ENCODE measurements at regions not wholly inside any gene's neighbourhood (a gene's known extent, or its start where the extent isn't known, plus 50 kb on each side); places are given as distances from the start of the nearest gene placed in this dataset.
"Not testable (repeated sequence)": the region's sequence is repeated elsewhere in the genome, so short reads cannot be mapped to it uniquely, and the experiment has no call there.

DNA sequence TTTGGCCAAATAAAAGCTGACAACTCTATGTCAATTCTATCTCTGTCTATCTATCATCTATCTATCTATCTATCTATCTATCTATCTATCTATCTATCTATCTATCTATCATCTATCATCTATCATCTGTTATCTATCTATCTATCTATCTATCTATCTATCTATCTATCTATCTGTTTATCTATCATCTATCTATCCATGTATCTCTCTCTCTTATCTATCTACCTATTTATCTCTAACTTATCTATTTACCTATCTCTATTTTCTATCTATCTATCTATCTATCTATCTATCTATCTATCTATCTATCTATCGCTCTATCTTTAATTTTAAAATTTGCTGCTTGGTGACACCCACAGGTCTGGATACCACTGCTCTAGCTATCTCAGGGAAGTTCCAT is 271.1 kb downstream of the VRK1 start:
- no CpG with 5 or more reads among the region's 1 CpG for WGBS (ENCODE audit: extremely low coverage, insufficient coverage, insufficient read length)
- not testable (repeated sequence) for H3K36me3 ChIP-seq (ENCODE audit: control insufficient read depth in 1 of 2, insufficient read depth in 2 of 2, low read length in 2 of 2); H2AFZ ChIP-seq (ENCODE audit: insufficient read depth, low read length, poor library complexity); H4K12ac ChIP-seq (ENCODE audit: low read depth, low read length); H3K23ac ChIP-seq (ENCODE audit: low read length); H2BK12ac ChIP-seq (ENCODE audit: low read length); H3K14ac ChIP-seq (ENCODE audit: low read length); H3K79me2 ChIP-seq (ENCODE audit: control insufficient read depth, insufficient read depth, low read length, poor library complexity); H2AK5ac ChIP-seq (ENCODE audit: low read length); H2BK5ac ChIP-seq (ENCODE audit: low read depth, low read length, poor library complexity); H3K79me1 ChIP-seq (ENCODE audit: low read length); H4K8ac ChIP-seq (ENCODE audit: low read depth, low read length); H4K91ac ChIP-seq (ENCODE audit: low read depth, low read length); H3K18ac ChIP-seq (ENCODE audit: low read length); H3K9ac ChIP-seq (ENCODE audit: low read length); H3K4me3 ChIP-seq (ENCODE audit: low read depth, low read length); H3K4ac ChIP-seq (ENCODE audit: low read depth, low read length); DNase-seq; H3K4me2 ChIP-seq (ENCODE audit: low read length); H3K27ac ChIP-seq (ENCODE audit: low read depth, low read length); H2BK120ac ChIP-seq (ENCODE audit: insufficient read depth, low read length, poor library complexity); H3K27me3 ChIP-seq (ENCODE audit: insufficient read depth, low read length); H3K9me3 ChIP-seq (ENCODE audit: insufficient read depth, low read depth, low read length); H3K4me1 ChIP-seq (ENCODE audit: control insufficient read depth in 1 of 2, insufficient read depth in 2 of 2, low read length in 2 of 2)

DNA sequence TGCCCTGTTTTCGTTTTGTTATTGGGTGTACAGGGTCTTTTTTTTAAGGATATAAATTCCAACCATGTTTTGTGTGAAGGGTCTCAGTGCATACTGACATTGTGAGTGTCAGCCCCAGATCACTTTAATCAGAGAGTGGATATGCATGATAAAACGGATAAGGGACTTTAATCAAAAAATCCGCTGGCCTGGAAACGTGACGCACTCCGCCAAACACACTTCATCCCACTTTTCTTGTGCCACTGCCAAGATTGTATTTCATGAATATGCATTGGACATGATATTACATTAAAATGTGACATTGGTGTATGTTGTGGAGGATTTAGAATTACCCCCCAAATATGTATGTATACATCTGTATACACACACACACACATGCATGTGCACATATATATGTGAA is 273.1 kb downstream of the VRK1 start:
- Histone ChIP-seq H4K12ac (ENCODE audit: low read depth, low read length) (no peak overlapping the region), H3K27ac (ENCODE audit: low read depth, low read length) (no peak overlapping the region), H3K4me2 (ENCODE audit: low read length) (no peak overlapping the region), H2BK120ac (ENCODE audit: insufficient read depth, low read length, poor library complexity) (no peak overlapping the region), H4K91ac (ENCODE audit: low read depth, low read length) (no peak overlapping the region), H3K9ac (ENCODE audit: low read length) (no peak overlapping the region), H3K4me3 (ENCODE audit: low read depth, low read length) (no peak overlapping the region), H3K14ac (ENCODE audit: low read length) (no peak overlapping the region), H2BK12ac (ENCODE audit: low read length) (no peak overlapping the region), H3K4me1 (ENCODE audit: control insufficient read depth in 1 of 2, insufficient read depth in 2 of 2, low read length in 2 of 2) (no peaks in the 10 kb centered on the region), H2AK5ac (ENCODE audit: low read length) (no peak overlapping the region), H3K9me3 (ENCODE audit: insufficient read depth, low read depth, low read length) (no peaks in the 10 kb centered on the region), H3K4ac (ENCODE audit: low read depth, low read length) (no peak overlapping the region), H2AFZ (ENCODE audit: insufficient read depth, low read length, poor library complexity) (no peak overlapping the region), H3K79me2 (ENCODE audit: control insufficient read depth, insufficient read depth, low read length, poor library complexity) (no peaks in the 10 kb centered on the region), H3K27me3 (ENCODE audit: insufficient read depth, low read length) (no peaks in the 10 kb centered on the region), H4K8ac (ENCODE audit: low read depth, low read length) (no peak overlapping the region), H3K79me1 (ENCODE audit: low read length) (no peaks in the 10 kb centered on the region), H3K18ac (ENCODE audit: low read length) (no peak overlapping the region), H3K36me3 (ENCODE audit: control insufficient read depth in 1 of 2, insufficient read depth in 2 of 2, low read length in 2 of 2) (no peaks in the 10 kb centered on the region), H3K23ac (ENCODE audit: low read length) (no peak overlapping the region), H2BK5ac (ENCODE audit: low read depth, low read length, poor library complexity) (no peak overlapping the region)
- no peak for DNase-seq
- no CpG with 5 or more reads among the region's 6 CpGs for WGBS (ENCODE audit: extremely low coverage, insufficient coverage, insufficient read length)

DNA sequence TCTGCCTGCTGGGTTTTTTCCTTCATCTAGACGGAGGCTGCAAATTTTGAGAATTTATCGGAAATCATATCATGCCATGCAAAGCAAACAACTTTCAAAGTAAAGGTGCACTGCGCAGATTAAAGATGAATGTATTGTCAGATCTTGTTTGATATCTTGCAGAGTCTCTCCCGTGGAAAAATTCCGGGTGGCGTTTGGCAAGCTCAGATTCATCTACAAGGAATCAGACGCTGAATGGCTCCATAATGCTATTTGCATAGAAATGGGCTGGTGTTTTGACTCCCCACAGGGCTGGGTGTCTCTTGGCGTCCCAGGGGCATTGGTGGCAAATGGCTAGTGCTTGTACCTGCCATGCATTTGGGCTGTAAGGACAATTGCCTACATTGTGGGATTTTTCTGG is 274.0 kb downstream of the VRK1 start:
- H3K4me3 ChIP-seq (ENCODE audit: low read depth, low read length), result no peak overlapping the region
- H2BK5ac ChIP-seq (ENCODE audit: low read depth, low read length, poor library complexity), result no peak overlapping the region
- H2BK120ac ChIP-seq (ENCODE audit: insufficient read depth, low read length, poor library complexity), result no peak overlapping the region
- WGBS (ENCODE audit: extremely low coverage, insufficient coverage, insufficient read length), result no CpG with 5 or more reads among the region's 8 CpGs
- H3K9ac ChIP-seq (ENCODE audit: low read length), result no peak overlapping the region
- no peak overlapping the region for H4K91ac ChIP-seq (ENCODE audit: low read depth, low read length)
- no peak for DNase-seq
- no peak overlapping the region for H2BK12ac ChIP-seq (ENCODE audit: low read length)
- no peaks in the 10 kb centered on the region for H3K4me1 ChIP-seq (ENCODE audit: control insufficient read depth in 1 of 2, insufficient read depth in 2 of 2, low read length in 2 of 2)
- H3K23ac ChIP-seq (ENCODE audit: low read length), result no peak overlapping the region
- no peak overlapping the region for H2AFZ ChIP-seq (ENCODE audit: insufficient read depth, low read length, poor library complexity)
- no peak overlapping the region for H2AK5ac ChIP-seq (ENCODE audit: low read length)
- H3K79me1 ChIP-seq (ENCODE audit: low read length), result no peaks in the 10 kb centered on the region
- H3K4me2 ChIP-seq (ENCODE audit: low read length), result no peak overlapping the region
- H4K8ac ChIP-seq (ENCODE audit: low read depth, low read length), result no peak overlapping the region
- H3K18ac ChIP-seq (ENCODE audit: low read length), result no peak overlapping the region
- H3K36me3 ChIP-seq (ENCODE audit: control insufficient read depth in 1 of 2, insufficient read depth in 2 of 2, low read length in 2 of 2), result no peaks in the 10 kb centered on the region
- no peak overlapping the region for H3K4ac ChIP-seq (ENCODE audit: low read depth, low read length)
- no peak overlapping the region for H3K27ac ChIP-seq (ENCODE audit: low read depth, low read length)
- no peaks in the 10 kb centered on the region for H3K9me3 ChIP-seq (ENCODE audit: insufficient read depth, low read depth, low read length)
- H3K14ac ChIP-seq (ENCODE audit: low read length), result no peak overlapping the region
- no peaks in the 10 kb centered on the region for H3K27me3 ChIP-seq (ENCODE audit: insufficient read depth, low read length)
- no peak overlapping the region for H4K12ac ChIP-seq (ENCODE audit: low read depth, low read length)
- H3K79me2 ChIP-seq (ENCODE audit: control insufficient read depth, insufficient read depth, low read length, poor library complexity), result no peaks in the 10 kb centered on the region

DNA sequence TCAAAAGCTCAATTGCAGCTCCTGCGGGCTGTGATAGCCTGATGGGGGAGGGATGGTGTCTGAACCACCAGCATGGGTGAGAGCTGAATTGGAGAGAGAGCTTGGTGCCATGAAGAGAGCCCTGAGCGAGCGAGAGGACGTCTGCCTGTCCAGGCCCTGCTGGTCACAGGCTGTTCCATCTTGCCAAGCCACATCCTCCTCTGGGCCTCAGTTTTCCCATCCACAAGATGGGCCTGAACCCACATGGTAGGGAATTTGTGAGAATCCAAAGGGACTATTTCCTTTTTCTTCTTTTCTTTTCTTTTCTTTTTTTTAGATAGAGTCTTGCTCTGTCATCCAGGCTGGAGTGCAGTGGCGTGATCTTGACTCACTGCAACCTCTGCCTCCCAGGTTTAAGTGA is 276.4 kb downstream of the VRK1 start:
- WGBS (ENCODE audit: extremely low coverage, insufficient coverage, insufficient read length), result no CpG with 5 or more reads among the region's 5 CpGs
- Histone ChIP-seq H4K12ac (ENCODE audit: low read depth, low read length) (no peak overlapping the region), H4K8ac (ENCODE audit: low read depth, low read length) (no peak overlapping the region), H2BK120ac (ENCODE audit: insufficient read depth, low read length, poor library complexity) (no peak overlapping the region), H3K23ac (ENCODE audit: low read length) (no peak overlapping the region), H3K4me1 (ENCODE audit: control insufficient read depth in 1 of 2, insufficient read depth in 2 of 2, low read length in 2 of 2) (peaks cover 7 to 8% of the 10 kb centered on the region in 2 experiments), H3K18ac (ENCODE audit: low read length) (no peak overlapping the region), H2BK5ac (ENCODE audit: low read depth, low read length, poor library complexity) (no peak overlapping the region), H3K79me1 (ENCODE audit: low read length) (no peaks in the 10 kb centered on the region), H3K79me2 (ENCODE audit: control insufficient read depth, insufficient read depth, low read length, poor library complexity) (no peaks in the 10 kb centered on the region), H3K36me3 (ENCODE audit: control insufficient read depth in 1 of 2, insufficient read depth in 2 of 2, low read length in 2 of 2) (no peaks in the 10 kb centered on the region), H3K14ac (ENCODE audit: low read length) (no peak overlapping the region), H2AFZ (ENCODE audit: insufficient read depth, low read length, poor library complexity) (no peak overlapping the region), H3K9me3 (ENCODE audit: insufficient read depth, low read depth, low read length) (no peaks in the 10 kb centered on the region), H3K4ac (ENCODE audit: low read depth, low read length) (no peak overlapping the region), H3K27ac (ENCODE audit: low read depth, low read length) (no peak overlapping the region), H2BK12ac (ENCODE audit: low read length) (no peak overlapping the region), H4K91ac (ENCODE audit: low read depth, low read length) (no peak overlapping the region), H2AK5ac (ENCODE audit: low read length) (no peak overlapping the region), H3K4me2 (ENCODE audit: low read length) (no peak overlapping the region), H3K9ac (ENCODE audit: low read length) (no peak overlapping the region), H3K27me3 (ENCODE audit: insufficient read depth, low read length) (no peaks in the 10 kb centered on the region), H3K4me3 (ENCODE audit: low read depth, low read length) (no peak overlapping the region)
- no peak for DNase-seq
